GM23338 (cell line): ENCODE measurements at regions not wholly inside any gene's neighbourhood (a gene's known extent, or its start where the extent isn't known, plus 50 kb on each side); places are given as distances from the start of the nearest gene placed in this dataset.
"Not testable (repeated sequence)": the region's sequence is repeated elsewhere in the genome, so short reads cannot be mapped to it uniquely, and the experiment has no call there.

Experiments
- ATAC-seq: fragments of 200-7000 bp; cut with Tn5 transposase; 3 replicates; pipeline ENCODE4 v1.9.1; 2020
- DNase-seq: peaks from one replicate; pipeline ENCODE4 v3.0.0-alpha.2; 2015; ENCODE audit warnings: low spot score
- H2AFZ ChIP-seq: fragments of 200-600 bp; sonication (generic); 2 replicates; pipeline ENCODE4 v1.8.0; 2016; ENCODE audit warnings: antibody characterized with exemption, mild to moderate bottlenecking, moderate library complexity
- H3F3A ChIP-seq: fragments of 200-600 bp; sonication (generic); replicated peaks from 2 replicates; pipeline ENCODE4 v1.8.0; 2017; ENCODE audit warnings: antibody characterized with exemption, mixed run types, low read depth
- H3K27ac ChIP-seq: fragments of 200-600 bp; sonication (generic); 2 replicates; pipeline ENCODE4 v1.6.1; 2016; ENCODE audit warnings: low read depth
- H3K27me3 ChIP-seq: fragments of 200-600 bp; sonication (generic); 2 replicates; pipeline ENCODE4 v1.8.0; 2016; ENCODE audit warnings: mild to moderate bottlenecking, mixed run types, moderate library complexity; ENCODE audit not compliant: insufficient read depth
- H3K36me3 ChIP-seq: fragments of 200-600 bp; sonication (generic); 2 replicates; pipeline ENCODE4 v1.8.0; 2016; ENCODE audit warnings: mild to moderate bottlenecking; ENCODE audit not compliant: insufficient read depth
- H3K4me1 ChIP-seq: fragments of 200-600 bp; sonication (generic); 2 replicates; pipeline ENCODE4 v1.8.0; 2016; ENCODE audit warnings: mild to moderate bottlenecking, moderate library complexity; ENCODE audit not compliant: insufficient read depth
- H3K4me2 ChIP-seq: fragments of 200-600 bp; sonication (generic); 2 replicates; pipeline ENCODE4 v1.7.1; 2017; ENCODE audit warnings: mixed run types
- H3K4me3 ChIP-seq: fragments of 200-600 bp; sonication (generic); 2 replicates; pipeline ENCODE4 v1.6.1; 2016; ENCODE audit warnings: mixed run types
- H3K79me2 ChIP-seq: fragments of 200-600 bp; sonication (generic); replicated peaks from 2 replicates; pipeline ENCODE4 v1.8.0; 2017; ENCODE audit warnings: mild to moderate bottlenecking; ENCODE audit not compliant: insufficient read depth
- H3K9me2 ChIP-seq: fragments of 200-600 bp; sonication (generic); 2 replicates; pipeline ENCODE4 v1.8.0; 2017; ENCODE audit not compliant: insufficient read depth
- H4K20me1 ChIP-seq: fragments of 200-600 bp; sonication (generic); replicated peaks from 2 replicates; pipeline ENCODE4 v1.8.0; 2017; ENCODE audit warnings: mild to moderate bottlenecking; ENCODE audit not compliant: insufficient read depth
- H3K27ac Mint-ChIP-seq: 2 replicates; pipeline ENCODE4 v1.8.0; 2020; ENCODE audit warnings: inconsistent platforms, mild to moderate bottlenecking, moderate library complexity, mixed read lengths
- H3K27me3 Mint-ChIP-seq: 3 replicates; pipeline ENCODE4 v1.8.0; 2022; ENCODE audit warnings: low read depth, mild to moderate bottlenecking, moderate library complexity, mixed read lengths, inconsistent platforms; ENCODE audit not compliant: insufficient read depth, poor library complexity
- H3K36me3 Mint-ChIP-seq: 3 replicates; pipeline ENCODE4 v1.8.0; 2021; ENCODE audit warnings: low read depth, mild to moderate bottlenecking, inconsistent platforms, moderate library complexity, mixed read lengths
- H3K4me1 Mint-ChIP-seq: 3 replicates; pipeline ENCODE4 v1.8.0; 2020; ENCODE audit warnings: mild to moderate bottlenecking, inconsistent platforms, mixed read lengths
- H3K4me3 Mint-ChIP-seq: 3 replicates; pipeline ENCODE4 v1.8.0; 2021; ENCODE audit warnings: moderate library complexity, mild to moderate bottlenecking, inconsistent platforms, mixed read lengths
- H3K9me3 Mint-ChIP-seq: 3 replicates; pipeline ENCODE4 v1.8.0; 2020; ENCODE audit warnings: moderate library complexity, mild to moderate bottlenecking, inconsistent platforms, mixed read lengths
- EZH2phosphoT487 ChIP-seq: fragments of 200-600 bp; sonication (generic); IDR thresholded peaks from one replicate; pipeline ENCODE4 v1.8.1; 2018; ENCODE audit warnings: antibody characterized with exemption; ENCODE audit not compliant: unreplicated experiment
- TF ChIP-seq, protein P1 (sequence below), 2 experiments: fragments of 200-600 bp in 1 of 2; sonication (generic) in 1 of 2; conservative IDR thresholded peaks; 2 replicates each; pipeline versions ENCODE4 v1.5.1 to v1.6.1; 2016 to 2017; ENCODE audit warnings: antibody characterized with exemption in 2 of 2, low read depth in 2 of 2, mild to moderate bottlenecking in 2 of 2, moderate library complexity in 1 of 2

GRCh38 chr2:131775903-131776506 is 248.3 kb downstream of the CCDC74A start:
- H3F3A ChIP-seq, H4K20me1 ChIP-seq: not testable (repeated sequence)

GRCh38 chr2:131780446-131780845 is 252.8 kb downstream of the CCDC74A start:
- H3K27me3 Mint-ChIP-seq, H3K9me3 Mint-ChIP-seq, H3K4me1 ChIP-seq, H4K20me1 ChIP-seq, H3K4me1 Mint-ChIP-seq, DNase-seq, H3F3A ChIP-seq, H3K36me3 Mint-ChIP-seq, H3K27ac Mint-ChIP-seq, H3K9me2 ChIP-seq, H3K36me3 ChIP-seq, ATAC-seq, H3K27me3 ChIP-seq, H3K4me3 ChIP-seq, H3K27ac ChIP-seq, H3K79me2 ChIP-seq, H3K4me2 ChIP-seq, H2AFZ ChIP-seq, H3K4me3 Mint-ChIP-seq: not testable (repeated sequence)

More at GRCh38 chr2:131775903-131776506, 248.3 kb downstream of the CCDC74A start:
- H3K27me3 ChIP-seq, H3K36me3 Mint-ChIP-seq, H3K27me3 Mint-ChIP-seq, H3K36me3 ChIP-seq, H3K4me1 ChIP-seq, H3K27ac ChIP-seq, H3K27ac Mint-ChIP-seq, H3K4me3 ChIP-seq, H2AFZ ChIP-seq, H3K4me3 Mint-ChIP-seq, H3K4me2 ChIP-seq, H3K79me2 ChIP-seq, H3K4me1 Mint-ChIP-seq, ATAC-seq, H3K9me2 ChIP-seq: not testable (repeated sequence)
- DNase-seq, result peak; percentile 5
- TF ChIP-seq, protein P1, sequence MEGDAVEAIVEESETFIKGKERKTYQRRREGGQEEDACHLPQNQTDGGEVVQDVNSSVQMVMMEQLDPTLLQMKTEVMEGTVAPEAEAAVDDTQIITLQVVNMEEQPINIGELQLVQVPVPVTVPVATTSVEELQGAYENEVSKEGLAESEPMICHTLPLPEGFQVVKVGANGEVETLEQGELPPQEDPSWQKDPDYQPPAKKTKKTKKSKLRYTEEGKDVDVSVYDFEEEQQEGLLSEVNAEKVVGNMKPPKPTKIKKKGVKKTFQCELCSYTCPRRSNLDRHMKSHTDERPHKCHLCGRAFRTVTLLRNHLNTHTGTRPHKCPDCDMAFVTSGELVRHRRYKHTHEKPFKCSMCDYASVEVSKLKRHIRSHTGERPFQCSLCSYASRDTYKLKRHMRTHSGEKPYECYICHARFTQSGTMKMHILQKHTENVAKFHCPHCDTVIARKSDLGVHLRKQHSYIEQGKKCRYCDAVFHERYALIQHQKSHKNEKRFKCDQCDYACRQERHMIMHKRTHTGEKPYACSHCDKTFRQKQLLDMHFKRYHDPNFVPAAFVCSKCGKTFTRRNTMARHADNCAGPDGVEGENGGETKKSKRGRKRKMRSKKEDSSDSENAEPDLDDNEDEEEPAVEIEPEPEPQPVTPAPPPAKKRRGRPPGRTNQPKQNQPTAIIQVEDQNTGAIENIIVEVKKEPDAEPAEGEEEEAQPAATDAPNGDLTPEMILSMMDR (conservative IDR thresholded peaks at IDR 0.05; ENCODE audit: low read depth in 2 of 2), result peak; percentile 12 to 57; a peak in 3 of 4 replicates
- peaks cover 10% of the 10 kb centered on the region; the same call in 1 of the 3 replicates for H3K9me3 Mint-ChIP-seq

DNA sequence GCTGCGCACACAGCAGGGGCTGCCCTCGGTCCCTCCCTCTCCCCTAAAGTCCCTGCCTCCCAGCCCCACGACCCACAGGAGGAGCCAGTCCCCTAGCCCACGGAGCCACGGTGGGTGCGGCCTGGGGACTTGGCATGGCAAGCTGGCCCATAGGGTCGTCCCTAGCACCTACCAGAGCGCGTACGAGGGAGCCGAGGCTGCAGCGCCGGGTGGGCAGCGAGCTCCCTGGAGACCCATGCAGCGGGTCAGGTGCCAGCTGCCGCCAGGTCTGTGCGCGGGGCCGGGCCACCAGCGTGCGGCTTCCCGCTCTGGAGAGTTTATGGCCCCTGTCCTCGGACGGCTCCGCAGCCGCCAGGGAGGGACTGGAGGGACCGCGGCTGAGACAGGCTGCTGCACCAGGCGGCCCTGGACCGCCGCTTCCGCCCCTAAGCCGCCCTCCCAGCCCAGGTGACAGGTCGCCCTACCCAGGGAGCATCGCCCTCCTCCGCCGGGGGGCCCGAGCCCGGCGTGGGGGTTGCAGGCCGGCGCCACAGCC is 273.6 kb downstream of the CCDC74A start:
- Mint-ChIP-seq H3K4me3 (no peak overlapping the region), H3K27ac (no peak overlapping the region), H3K4me1 (no peaks in the 10 kb centered on the region), H3K36me3 (no peaks in the 10 kb centered on the region), H3K9me3 (0 out of 3 replicates have a peak, but pooled peaks cover 2% of the 10 kb centered on the region), H3K27me3 (peaks cover 5% of the 10 kb centered on the region)
- H3K4me2 ChIP-seq, result peak overlapping the region; percentile 90; the same call in 1 of the 2 replicates
- H3K4me3 ChIP-seq, result peak overlapping the region; percentile 75; the same call in 1 of the 2 replicates
- no peaks in the 10 kb centered on the region for H3F3A ChIP-seq
- ATAC-seq (no peak; the same call in 2 of the 3 replicates), DNase-seq (peak; percentile 11)
- no peaks in the 10 kb centered on the region for H3K4me1 ChIP-seq
- no peaks in the 10 kb centered on the region for H3K36me3 ChIP-seq
- no peaks in the 10 kb centered on the region for H3K9me2 ChIP-seq
- no peak for TF ChIP-seq EZH2phosphoT487
- no peaks in the 10 kb centered on the region for H3K79me2 ChIP-seq
- H3K27ac ChIP-seq, result no peak overlapping the region
- no peak overlapping the region for H2AFZ ChIP-seq
- no peaks in the 10 kb centered on the region for H4K20me1 ChIP-seq
- peaks cover 16% of the 10 kb centered on the region; the same call in 1 of the 2 replicates for H3K27me3 ChIP-seq
